GM12878 (cell line): ENCODE measurements at regions not wholly inside any gene's neighbourhood (a gene's known extent, or its start where the extent isn't known, plus 50 kb on each side); places are given as distances from the start of the nearest gene placed in this dataset.

Experiments
- RELA ChIP-seq: fragments of 450-650 bp; IDR thresholded peaks from 2 replicates; pipeline ENCODE4 v1.8.0; 2014; ENCODE audit warnings: borderline replicate concordance; ENCODE audit not compliant: partially characterized antibody
- TF ChIP-seq, protein P1 (sequence below): fragments of 450-650 bp; formaldehyde crosslinking; IDR thresholded peaks from 2 replicates; pipeline ENCODE4 v1.4.0; 2020; ENCODE audit warnings: mild to moderate bottlenecking, moderate library complexity

DNA sequence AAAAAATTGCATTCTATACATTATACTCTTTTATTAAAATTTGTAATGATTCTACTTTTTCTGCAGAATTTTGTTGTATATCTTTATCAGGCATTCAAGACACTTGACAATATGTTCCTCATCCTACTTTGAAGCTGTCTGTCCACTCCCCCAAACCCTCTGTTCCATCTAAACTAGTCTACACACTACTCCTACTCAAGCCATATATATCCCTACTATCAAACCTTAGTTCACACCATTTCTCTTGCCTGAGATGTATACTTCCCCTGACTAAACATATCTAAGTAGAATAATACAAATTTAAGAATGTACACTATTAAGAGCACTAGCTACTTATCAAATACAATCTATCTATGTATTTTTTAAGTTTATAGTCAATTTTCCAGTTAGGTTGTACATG lies 107.1 kb upstream of the FTMT start:
- TF ChIP-seq, protein P1, sequence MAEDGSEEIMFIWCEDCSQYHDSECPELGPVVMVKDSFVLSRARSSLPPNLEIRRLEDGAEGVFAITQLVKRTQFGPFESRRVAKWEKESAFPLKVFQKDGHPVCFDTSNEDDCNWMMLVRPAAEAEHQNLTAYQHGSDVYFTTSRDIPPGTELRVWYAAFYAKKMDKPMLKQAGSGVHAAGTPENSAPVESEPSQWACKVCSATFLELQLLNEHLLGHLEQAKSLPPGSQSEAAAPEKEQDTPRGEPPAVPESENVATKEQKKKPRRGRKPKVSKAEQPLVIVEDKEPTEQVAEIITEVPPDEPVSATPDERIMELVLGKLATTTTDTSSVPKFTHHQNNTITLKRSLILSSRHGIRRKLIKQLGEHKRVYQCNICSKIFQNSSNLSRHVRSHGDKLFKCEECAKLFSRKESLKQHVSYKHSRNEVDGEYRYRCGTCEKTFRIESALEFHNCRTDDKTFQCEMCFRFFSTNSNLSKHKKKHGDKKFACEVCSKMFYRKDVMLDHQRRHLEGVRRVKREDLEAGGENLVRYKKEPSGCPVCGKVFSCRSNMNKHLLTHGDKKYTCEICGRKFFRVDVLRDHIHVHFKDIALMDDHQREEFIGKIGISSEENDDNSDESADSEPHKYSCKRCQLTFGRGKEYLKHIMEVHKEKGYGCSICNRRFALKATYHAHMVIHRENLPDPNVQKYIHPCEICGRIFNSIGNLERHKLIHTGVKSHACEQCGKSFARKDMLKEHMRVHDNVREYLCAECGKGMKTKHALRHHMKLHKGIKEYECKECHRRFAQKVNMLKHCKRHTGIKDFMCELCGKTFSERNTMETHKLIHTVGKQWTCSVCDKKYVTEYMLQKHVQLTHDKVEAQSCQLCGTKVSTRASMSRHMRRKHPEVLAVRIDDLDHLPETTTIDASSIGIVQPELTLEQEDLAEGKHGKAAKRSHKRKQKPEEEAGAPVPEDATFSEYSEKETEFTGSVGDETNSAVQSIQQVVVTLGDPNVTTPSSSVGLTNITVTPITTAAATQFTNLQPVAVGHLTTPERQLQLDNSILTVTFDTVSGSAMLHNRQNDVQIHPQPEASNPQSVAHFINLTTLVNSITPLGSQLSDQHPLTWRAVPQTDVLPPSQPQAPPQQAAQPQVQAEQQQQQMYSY (CRISPR knock-in tag) = no peak
- TF ChIP-seq RELA = no peak
